Uterus (tissue), 2 donors: ENCODE measurements at regions not wholly inside any gene's neighbourhood (a gene's known extent, or its start where the extent isn't known, plus 50 kb on each side); places are given as distances from the start of the nearest gene placed in this dataset.

Source experiments
- POLR2A ChIP-seq, 2 donors: fragments of 450-650 bp; IDR thresholded peaks; one replicate each; pipeline ENCODE4 v1.6.1; 2016; ENCODE audit warnings: antibody characterized with exemption in 2 of 2, mild to moderate bottlenecking in 1 of 2, moderate library complexity in 1 of 2
- TF ChIP-seq, protein P1 (sequence below), 4 experiments: fragments of 200-600 bp in 2 of 4; fragments of 450-650 bp in 2 of 4; sonication (generic) in 2 of 4; IDR thresholded peaks; one replicate each; pipeline ENCODE4 v1.5.1; 2016 to 2019; ENCODE audit warnings: antibody characterized with exemption in 4 of 4, mild to moderate bottlenecking in 2 of 4, moderate library complexity in 1 of 4

DNA sequence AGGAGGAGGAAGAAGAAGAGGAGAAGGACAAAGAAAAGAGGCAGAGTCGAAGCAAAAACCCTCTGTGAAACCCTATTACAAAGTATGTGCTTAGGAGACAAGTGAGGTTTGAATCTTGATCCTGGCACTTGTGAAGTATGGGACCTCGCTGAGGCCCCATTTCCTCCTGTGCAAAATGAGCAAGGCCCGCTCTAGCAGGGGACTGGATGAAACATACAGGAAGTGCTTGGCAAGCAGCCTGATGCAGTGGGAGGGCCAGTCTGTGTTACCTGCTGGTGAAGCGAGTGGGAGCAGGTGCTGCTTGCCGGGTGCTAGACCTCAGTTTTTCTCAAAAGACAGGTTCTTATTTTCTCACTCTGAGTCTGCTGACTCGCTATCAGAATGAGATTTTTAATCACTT is 150.4 kb downstream of the JCAD start:
- TF ChIP-seq, protein P1, sequence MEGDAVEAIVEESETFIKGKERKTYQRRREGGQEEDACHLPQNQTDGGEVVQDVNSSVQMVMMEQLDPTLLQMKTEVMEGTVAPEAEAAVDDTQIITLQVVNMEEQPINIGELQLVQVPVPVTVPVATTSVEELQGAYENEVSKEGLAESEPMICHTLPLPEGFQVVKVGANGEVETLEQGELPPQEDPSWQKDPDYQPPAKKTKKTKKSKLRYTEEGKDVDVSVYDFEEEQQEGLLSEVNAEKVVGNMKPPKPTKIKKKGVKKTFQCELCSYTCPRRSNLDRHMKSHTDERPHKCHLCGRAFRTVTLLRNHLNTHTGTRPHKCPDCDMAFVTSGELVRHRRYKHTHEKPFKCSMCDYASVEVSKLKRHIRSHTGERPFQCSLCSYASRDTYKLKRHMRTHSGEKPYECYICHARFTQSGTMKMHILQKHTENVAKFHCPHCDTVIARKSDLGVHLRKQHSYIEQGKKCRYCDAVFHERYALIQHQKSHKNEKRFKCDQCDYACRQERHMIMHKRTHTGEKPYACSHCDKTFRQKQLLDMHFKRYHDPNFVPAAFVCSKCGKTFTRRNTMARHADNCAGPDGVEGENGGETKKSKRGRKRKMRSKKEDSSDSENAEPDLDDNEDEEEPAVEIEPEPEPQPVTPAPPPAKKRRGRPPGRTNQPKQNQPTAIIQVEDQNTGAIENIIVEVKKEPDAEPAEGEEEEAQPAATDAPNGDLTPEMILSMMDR (IDR thresholded peaks at IDR 0.05), result no peak
- TF ChIP-seq POLR2A (IDR thresholded peaks at IDR 0.05), result no peak
